GM12878 (cell line): ENCODE measurements at regions not wholly inside any gene's neighbourhood (a gene's known extent, or its start where the extent isn't known, plus 50 kb on each side); places are given as distances from the start of the nearest gene placed in this dataset.

ENCODE experiments used
- ATAC-seq: fragments of 200-7000 bp; cut with Tn5 transposase; 3 replicates; pipeline ENCODE4 v1.9.1; 2020; ENCODE audit warnings: mild to moderate bottlenecking, moderate library complexity
- BruUV-seq: library from RNA; stranded (reverse); fragments of 400-500 nt; replicated peaks from 2 replicates; lab custom pipeline; 2021; lab: Mats Ljungman, UMichigan
- CTCF ChIA-PET: fragments of 300-600 bp; sonication (Branson Sonifier 250); formaldehyde crosslinking; extraction: SDS; loops from one replicate; lab custom pipeline; 2021; ENCODE audit warnings: inconsistent platforms; lab: Yijun Ruan, JAX
- POLR2A ChIA-PET: fragments of 350-600 bp; formaldehyde crosslinking; extraction: SDS; loops from one replicate; lab custom pipeline; 2021; ENCODE audit warnings: inconsistent platforms; lab: Charles Lee
- RAD21 ChIA-PET: fragments of 300-600 bp; sonication (Branson Sonifier 250); formaldehyde crosslinking; loops from one replicate; lab custom pipeline; 2023; ENCODE audit warnings: antibody characterized with exemption; ENCODE audit not compliant: unreplicated experiment; lab: Charles Lee
- SMC1A ChIA-PET: fragments of 300-600 bp; sonication (Branson Sonifier 250); formaldehyde crosslinking; loops from one replicate; lab custom pipeline; 2023; ENCODE audit not compliant: unreplicated experiment, uncharacterized antibody; lab: Charles Lee
- DNase-seq: peaks from one replicate; pipeline ENCODE4 v3.0.0-alpha.2; 2011; ENCODE audit warnings: low read depth, low spot score
- FAIRE-seq: peaks from 3 replicates; lab custom pipeline; 2011; peaks lifted over from hg19 to GRCh38; lab: Jason Lieb, UNC
- H2AFZ ChIP-seq: 2 replicates; pipeline ENCODE4 v1.6.0; 2011; ENCODE audit warnings: low read depth, low read length, control low read depth; ENCODE audit not compliant: control insufficient read depth
- H3K27ac ChIP-seq: 2 replicates; pipeline ENCODE4 v1.5.1; 2011; ENCODE audit warnings: control low read depth; ENCODE audit not compliant: control insufficient read depth, insufficient read depth
- H3K27me3 ChIP-seq, 2 experiments: replicated peaks in 1 of 2; 2 replicates each; pipeline versions ENCODE4 v1.6.0 to v1.6.1; 2011; ENCODE audit warnings: low read length in 1 of 2; ENCODE audit not compliant: control insufficient read depth in 2 of 2, insufficient read depth in 2 of 2
- H3K36me3 ChIP-seq, 2 experiments: 2 replicates each; pipeline ENCODE4 v1.5.1; 2011; ENCODE audit warnings: low read length in 1 of 2; ENCODE audit not compliant: control insufficient read depth in 2 of 2, insufficient read depth in 2 of 2
- H3K4me1 ChIP-seq: 2 replicates; pipeline ENCODE4 v1.6.1; 2011; ENCODE audit warnings: mild to moderate bottlenecking, low read length, moderate library complexity, mixed read lengths; ENCODE audit not compliant: control insufficient read depth, insufficient read depth
- H3K4me2 ChIP-seq: 2 replicates; pipeline ENCODE4 v1.6.0; 2011; ENCODE audit warnings: control low read depth; ENCODE audit not compliant: control insufficient read depth, insufficient read depth
- H3K4me3 ChIP-seq: fragments of 200-600 bp; sonication (generic); 2 replicates; pipeline ENCODE4 v1.5.1; 2016
- H3K79me2 ChIP-seq: 2 replicates; pipeline ENCODE4 v1.6.0; 2011; ENCODE audit warnings: low read length; ENCODE audit not compliant: control insufficient read depth, insufficient read depth
- H3K9ac ChIP-seq: 2 replicates; pipeline ENCODE4 v1.8.0; 2011; ENCODE audit warnings: low read length, control low read depth, mixed read lengths; ENCODE audit not compliant: control insufficient read depth, insufficient read depth
- H3K9me3 ChIP-seq: replicated peaks from 3 replicates; pipeline ENCODE4 v1.5.1; 2011; ENCODE audit warnings: mild to moderate bottlenecking, low read length; ENCODE audit not compliant: control insufficient read depth, insufficient read depth
- H4K20me1 ChIP-seq: 2 replicates; pipeline ENCODE4 v1.6.0; 2011; ENCODE audit not compliant: control insufficient read depth, insufficient read depth
- CEBPB ChIP-seq, 2 experiments: fragments of 150-350 bp in 1 of 2; IDR thresholded peaks; 2 replicates each; pipeline ENCODE4 v1.6.1; 2012 to 2014; ENCODE audit warnings: low read depth in 2 of 2, low read length in 2 of 2, borderline replicate concordance in 1 of 2, inconsistent platforms in 1 of 2
- CHD1 ChIP-seq: IDR thresholded peaks from 2 replicates; pipeline ENCODE4 v1.6.1; 2012; ENCODE audit warnings: low read depth, low read length, improper control_type of control experiment
- CREB1 ChIP-seq: IDR thresholded peaks from 2 replicates; pipeline ENCODE4 v1.6.1; 2012; ENCODE audit warnings: low read depth, mild to moderate bottlenecking, inconsistent platforms
- EZH2 ChIP-seq: IDR thresholded peaks from 2 replicates; pipeline ENCODE4 v1.6.1; 2012; ENCODE audit warnings: low read depth, mild to moderate bottlenecking, control low read depth, inconsistent platforms, low read length, borderline replicate concordance; ENCODE audit not compliant: control insufficient read depth
- HDGF ChIP-seq: fragments of 450-650 bp; IDR thresholded peaks from 2 replicates; pipeline ENCODE4 v1.6.1; 2016; ENCODE audit warnings: antibody characterized with exemption
- IRF3 ChIP-seq: fragments of 450-650 bp; IDR thresholded peaks from 2 replicates; pipeline ENCODE4 v1.6.1; 2014; ENCODE audit warnings: mild to moderate bottlenecking
- KAT2A ChIP-seq: conservative IDR thresholded peaks from 2 replicates; pipeline ENCODE4 v1.6.1; 2011; ENCODE audit warnings: low read depth, low read length; ENCODE audit not compliant: control insufficient read depth
- KLF5 ChIP-seq: fragments of 450-650 bp; IDR thresholded peaks from 2 replicates; pipeline ENCODE4 v1.6.1; 2014; ENCODE audit warnings: mild to moderate bottlenecking; ENCODE audit not compliant: partially characterized antibody
- MEF2B ChIP-seq: fragments of 450-650 bp; IDR thresholded peaks from 2 replicates; pipeline ENCODE4 v1.6.1; 2018; ENCODE audit warnings: mild to moderate bottlenecking, moderate library complexity; ENCODE audit not compliant: partially characterized antibody, poor library complexity, severe bottlenecking
- MXI1 ChIP-seq: fragments of 150-350 bp; IDR thresholded peaks from 2 replicates; pipeline ENCODE4 v1.6.1; 2011; ENCODE audit warnings: low read depth, mild to moderate bottlenecking, inconsistent platforms, low read length, improper control_type of control experiment
- NFXL1 ChIP-seq: fragments of 450-650 bp; IDR thresholded peaks from 2 replicates; pipeline ENCODE4 v1.6.1; 2017; ENCODE audit warnings: antibody characterized with exemption, mild to moderate bottlenecking, borderline replicate concordance
- NFYA ChIP-seq: IDR thresholded peaks from 2 replicates; pipeline ENCODE4 v1.6.1; 2011; ENCODE audit warnings: low read depth, mild to moderate bottlenecking, low read length, improper control_type of control experiment, borderline replicate concordance
- NRF1 ChIP-seq: conservative IDR thresholded peaks from 2 replicates; pipeline ENCODE4 v1.6.1; 2011; ENCODE audit warnings: mild to moderate bottlenecking, low read depth, low read length, improper control_type of control experiment
- RELB ChIP-seq: fragments of 450-650 bp; IDR thresholded peaks from 2 replicates; pipeline ENCODE4 v1.6.1; 2017; ENCODE audit warnings: low read depth, mild to moderate bottlenecking, moderate library complexity
- SMAD1 ChIP-seq: fragments of 450-650 bp; IDR thresholded peaks from 2 replicates; pipeline ENCODE4 v1.6.1; 2018; ENCODE audit warnings: mild to moderate bottlenecking, low read depth; ENCODE audit not compliant: partially characterized antibody
- SP1 ChIP-seq: IDR thresholded peaks from one replicate; pipeline ENCODE4 v1.6.1; 2011; ENCODE audit warnings: low read depth, low read length
- TCF7 ChIP-seq: IDR thresholded peaks from 2 replicates; pipeline ENCODE4 v1.6.1; 2014; ENCODE audit warnings: antibody characterized with exemption, borderline replicate concordance
- WGBS: methylation state at CpG from one replicate; pipeline ENCODE4 v1.1.6; 2016; ENCODE audit warnings: low lambda C conversion rate; ENCODE audit not compliant: insufficient replicate concordance, insufficient coverage; ENCODE audit errors: missing lambda C conversion rate; 5-methylcytosine and 5-hydroxymethylcytosine counted together
- in situ Hi-C: fragments of 300-500 bp; cut with MboI; formaldehyde crosslinking; loops from 9 replicates; pipeline ENCODE4 v1.14.3; 2018; ENCODE audit warnings: mixed read lengths
- intact Hi-C: fragments of 100-400 bp; cut with micrococcal nuclease; formaldehyde crosslinking; loops from one replicate; pipeline ENCODE4 v1.14.2; 2022; ENCODE audit not compliant: unreplicated experiment
- TF ChIP-seq, protein P1 (sequence below): IDR thresholded peaks from 2 replicates; pipeline ENCODE4 v1.6.1; 2012; ENCODE audit warnings: low read depth, low read length, improper control_type of control experiment
- TF ChIP-seq, protein P2 (sequence below): IDR thresholded peaks from 2 replicates; pipeline ENCODE4 v1.6.1; 2012; ENCODE audit warnings: low read length, inconsistent platforms

- Histone ChIP-seq H3K27ac (no peak overlapping the region), H3K9me3 (no peaks in the 10 kb centered on the region), H3K27me3 (no peaks in the 10 kb centered on the region), H3K9ac (no peak overlapping the region), H3K4me2 (no peak overlapping the region), H3K4me1 (no peaks in the 10 kb centered on the region), H3K36me3 (no peaks in the 10 kb centered on the region), H3K4me3 (no peak overlapping the region), H3K79me2 (no peaks in the 10 kb centered on the region), H4K20me1 (no peaks in the 10 kb centered on the region), H2AFZ (no peak overlapping the region)
- TF ChIP-seq SP1 (no peak), TCF7 (no peak), IRF3 (no peak), CREB1 (no peak), NFYA (no peak), SMAD1 (no peak), MXI1 (no peak), CHD1 (no peak), NRF1 (no peak), RELB (no peak), CEBPB (IDR thresholded peaks at IDR 0.05; ENCODE audit: borderline replicate concordance in 1 of 2, low read depth in 2 of 2, low read length in 2 of 2) (no peak), HDGF (no peak), KLF5 (no peak), MEF2B (no peak), EZH2 (no peak), KAT2A (no peak), NFXL1 (no peak)
- TF ChIP-seq, protein P1, sequence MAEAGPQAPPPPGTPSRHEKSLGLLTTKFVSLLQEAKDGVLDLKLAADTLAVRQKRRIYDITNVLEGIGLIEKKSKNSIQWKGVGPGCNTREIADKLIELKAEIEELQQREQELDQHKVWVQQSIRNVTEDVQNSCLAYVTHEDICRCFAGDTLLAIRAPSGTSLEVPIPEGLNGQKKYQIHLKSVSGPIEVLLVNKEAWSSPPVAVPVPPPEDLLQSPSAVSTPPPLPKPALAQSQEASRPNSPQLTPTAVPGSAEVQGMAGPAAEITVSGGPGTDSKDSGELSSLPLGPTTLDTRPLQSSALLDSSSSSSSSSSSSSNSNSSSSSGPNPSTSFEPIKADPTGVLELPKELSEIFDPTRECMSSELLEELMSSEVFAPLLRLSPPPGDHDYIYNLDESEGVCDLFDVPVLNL, result no peak
- TF ChIP-seq, protein P2, sequence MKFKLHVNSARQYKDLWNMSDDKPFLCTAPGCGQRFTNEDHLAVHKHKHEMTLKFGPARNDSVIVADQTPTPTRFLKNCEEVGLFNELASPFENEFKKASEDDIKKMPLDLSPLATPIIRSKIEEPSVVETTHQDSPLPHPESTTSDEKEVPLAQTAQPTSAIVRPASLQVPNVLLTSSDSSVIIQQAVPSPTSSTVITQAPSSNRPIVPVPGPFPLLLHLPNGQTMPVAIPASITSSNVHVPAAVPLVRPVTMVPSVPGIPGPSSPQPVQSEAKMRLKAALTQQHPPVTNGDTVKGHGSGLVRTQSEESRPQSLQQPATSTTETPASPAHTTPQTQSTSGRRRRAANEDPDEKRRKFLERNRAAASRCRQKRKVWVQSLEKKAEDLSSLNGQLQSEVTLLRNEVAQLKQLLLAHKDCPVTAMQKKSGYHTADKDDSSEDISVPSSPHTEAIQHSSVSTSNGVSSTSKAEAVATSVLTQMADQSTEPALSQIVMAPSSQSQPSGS, result no peak
- ATAC-seq, result no peak
- BruUV-seq, result no TSS peak
- ChIA-PET POLR2A (no interaction called here), CTCF (no interaction called here), RAD21 (no interaction called here), SMC1A (no interaction called here)
- FAIRE-seq, result no peak
- WGBS, result 0% methylated on average over 2 of the region's 2 CpGs
- intact Hi-C loops (no loop called here), in situ Hi-C loops (no loop called here)
- DNase-seq, result no peak
Measured at GRCh38 chr14:84202486-84202885, 1327.5 kb upstream of the FLRT2 start.
